DMS 273 (cell line): ENCODE measurements at regions not wholly inside any gene's neighbourhood (a gene's known extent, or its start where the extent isn't known, plus 50 kb on each side); places are given as distances from the start of the nearest gene placed in this dataset.

ENCODE experiments used
- DNase-seq: peaks from one replicate; lab custom pipeline; 2025; ENCODE audit not compliant: unreplicated experiment; lab: John Stamatoyannopoulos, UW

GRCh38 chr15:69624155-69624520 lies 171.5 kb downstream of the RPLP1 start:
- DNase-seq, result no peak

- DNase-seq, result no peak
Observed at GRCh38 chr15:69624816-69625215, 172.2 kb downstream of the RPLP1 start.

GRCh38 chr15:69625328-69625727 lies 172.7 kb downstream of the RPLP1 start:
- no peak for DNase-seq

GRCh38 chr15:69626095-69627066 lies 173.8 kb downstream of the RPLP1 start:
- peak; percentile 61 for DNase-seq

GRCh38 chr15:69627548-69628158 lies 175.0 kb downstream of the RPLP1 start:
- no peak for DNase-seq

- DNase-seq, result no peak
Observed at GRCh38 chr15:69628256-69629093, 175.9 kb downstream of the RPLP1 start.

- no peak for DNase-seq
Observed at GRCh38 chr15:69629631-69630161, 177.1 kb downstream of the RPLP1 start.

GRCh38 chr15:69631005-69631404 lies 178.4 kb downstream of the RPLP1 start:
- DNase-seq, result no peak

GRCh38 chr15:69631978-69632377 lies 179.4 kb downstream of the RPLP1 start:
- DNase-seq, result peak; percentile 30

GRCh38 chr15:69634860-69635259 lies 182.2 kb downstream of the RPLP1 start:
- DNase-seq, result no peak

- DNase-seq, result no peak
Observed at GRCh38 chr15:69636169-69636915, 183.7 kb downstream of the RPLP1 start.

GRCh38 chr15:69637818-69638217 lies 185.2 kb downstream of the RPLP1 start:
- DNase-seq, result no peak

GRCh38 chr15:69643476-69643875 lies 190.9 kb downstream of the RPLP1 start:
- DNase-seq, result no peak

GRCh38 chr15:69643971-69644370 lies 191.4 kb downstream of the RPLP1 start:
- no peak for DNase-seq

- DNase-seq, result no peak
Observed at GRCh38 chr15:69644876-69645275, 192.3 kb downstream of the RPLP1 start.

GRCh38 chr15:69647142-69647513 lies 194.5 kb downstream of the RPLP1 start:
- DNase-seq, result no peak

- peak; percentile 84 for DNase-seq
Observed at GRCh38 chr15:69648212-69648611, 195.6 kb downstream of the RPLP1 start.

GRCh38 chr15:69648775-69649735 lies 196.4 kb downstream of the RPLP1 start:
- peak; percentile 11 for DNase-seq

GRCh38 chr15:69652293-69652692 lies 199.7 kb downstream of the RPLP1 start:
- DNase-seq, result no peak
